BJ (cell line): ENCODE measurements at regions not wholly inside any gene's neighbourhood (a gene's known extent, or its start where the extent isn't known, plus 50 kb on each side); places are given as distances from the start of the nearest gene placed in this dataset.

Source experiments
- CTCF ChIA-PET: fragments of 350-600 bp; formaldehyde crosslinking; extraction: SDS; loops from one replicate; lab custom pipeline; 2021; ENCODE audit warnings: antibody characterized with exemption, inconsistent platforms; lab: Yijun Ruan, JAX
- POLR2A ChIA-PET: fragments of 300-600 bp; sonication (Branson Sonifier 250); formaldehyde crosslinking; extraction: SDS; loops from one replicate; lab custom pipeline; 2021; ENCODE audit warnings: antibody characterized with exemption; lab: Charles Lee
- DNase-seq: peaks from one replicate; pipeline ENCODE4 v3.0.0-alpha.2; 2011; ENCODE audit warnings: low read depth
- H3K27me3 ChIP-seq: 2 replicates; pipeline ENCODE4 v1.6.0; 2011; ENCODE audit warnings: low read length; ENCODE audit not compliant: control insufficient read depth, insufficient read depth
- H3K36me3 ChIP-seq: 2 replicates; pipeline ENCODE4 v1.5.1; 2011; ENCODE audit warnings: low read length; ENCODE audit not compliant: control insufficient read depth, insufficient read depth
- H3K4me3 ChIP-seq: 2 replicates; pipeline ENCODE4 v1.5.1; 2011; ENCODE audit warnings: low read depth, mild to moderate bottlenecking, control low read depth, low read length
- TF ChIP-seq, protein P1 (sequence below): IDR thresholded peaks from 2 replicates; pipeline ENCODE4 v1.5.1; 2011; ENCODE audit warnings: low read depth, mild to moderate bottlenecking, control low read depth, inconsistent platforms, low read length, moderate library complexity; ENCODE audit not compliant: insufficient read depth

DNA sequence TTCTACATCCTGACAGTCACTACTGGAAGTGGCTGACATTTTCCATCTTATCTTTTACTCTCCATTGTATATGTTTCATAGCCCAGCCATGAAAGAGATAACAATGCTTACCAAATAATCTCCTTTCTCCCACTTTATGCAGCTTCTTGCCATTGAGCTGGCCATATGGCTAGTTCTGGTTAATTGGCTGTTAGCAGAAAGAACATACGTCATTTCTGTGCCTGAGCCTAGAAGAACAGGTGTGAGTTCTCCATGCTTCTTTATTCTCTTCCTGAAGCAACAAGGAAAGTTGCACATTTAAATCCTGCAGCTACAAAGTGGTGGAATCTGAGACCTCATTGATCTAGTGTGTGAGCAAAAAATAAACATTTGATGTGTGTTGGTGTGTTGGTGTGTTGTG lies 82.0 kb upstream of the FSHR start:
- TF ChIP-seq, protein P1, sequence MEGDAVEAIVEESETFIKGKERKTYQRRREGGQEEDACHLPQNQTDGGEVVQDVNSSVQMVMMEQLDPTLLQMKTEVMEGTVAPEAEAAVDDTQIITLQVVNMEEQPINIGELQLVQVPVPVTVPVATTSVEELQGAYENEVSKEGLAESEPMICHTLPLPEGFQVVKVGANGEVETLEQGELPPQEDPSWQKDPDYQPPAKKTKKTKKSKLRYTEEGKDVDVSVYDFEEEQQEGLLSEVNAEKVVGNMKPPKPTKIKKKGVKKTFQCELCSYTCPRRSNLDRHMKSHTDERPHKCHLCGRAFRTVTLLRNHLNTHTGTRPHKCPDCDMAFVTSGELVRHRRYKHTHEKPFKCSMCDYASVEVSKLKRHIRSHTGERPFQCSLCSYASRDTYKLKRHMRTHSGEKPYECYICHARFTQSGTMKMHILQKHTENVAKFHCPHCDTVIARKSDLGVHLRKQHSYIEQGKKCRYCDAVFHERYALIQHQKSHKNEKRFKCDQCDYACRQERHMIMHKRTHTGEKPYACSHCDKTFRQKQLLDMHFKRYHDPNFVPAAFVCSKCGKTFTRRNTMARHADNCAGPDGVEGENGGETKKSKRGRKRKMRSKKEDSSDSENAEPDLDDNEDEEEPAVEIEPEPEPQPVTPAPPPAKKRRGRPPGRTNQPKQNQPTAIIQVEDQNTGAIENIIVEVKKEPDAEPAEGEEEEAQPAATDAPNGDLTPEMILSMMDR, result no peak
- DNase-seq, result no peak
- Histone ChIP-seq H3K27me3 (no peaks in the 10 kb centered on the region), H3K36me3 (no peaks in the 10 kb centered on the region), H3K4me3 (no peak overlapping the region)
- ChIA-PET POLR2A (no interaction called here), CTCF (no interaction called here)

DNA sequence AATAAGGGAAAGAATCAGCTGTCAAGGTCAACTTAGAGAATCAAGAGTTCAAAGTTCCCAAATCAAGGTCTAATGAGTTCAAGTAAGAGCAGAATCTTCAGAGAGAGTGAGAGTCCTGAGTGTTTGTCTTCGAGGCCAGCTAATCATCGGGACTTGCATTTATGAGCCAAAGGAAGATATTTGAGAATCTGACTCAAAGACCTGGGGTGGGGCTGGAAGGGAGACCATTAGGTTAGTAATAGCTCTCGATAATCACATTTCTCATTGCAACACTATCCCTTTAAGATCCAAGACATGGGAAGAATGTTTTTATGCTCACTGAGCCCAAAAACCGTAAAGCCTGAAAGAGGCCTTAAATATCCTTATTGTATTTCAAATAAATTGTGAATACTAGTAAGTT lies 72.0 kb upstream of the FSHR start:
- Histone ChIP-seq H3K36me3 (no peaks in the 10 kb centered on the region), H3K27me3 (no peaks in the 10 kb centered on the region), H3K4me3 (no peak overlapping the region)
- ChIA-PET CTCF (interaction anchor here (0.7 kb wide), 1 partner anchor 46 kb away, joined by 3 read pairs; no protein-coding TSS in a partner anchor), POLR2A (no interaction called here)
- TF ChIP-seq, protein P1, result no peak
- no peak for DNase-seq

DNA sequence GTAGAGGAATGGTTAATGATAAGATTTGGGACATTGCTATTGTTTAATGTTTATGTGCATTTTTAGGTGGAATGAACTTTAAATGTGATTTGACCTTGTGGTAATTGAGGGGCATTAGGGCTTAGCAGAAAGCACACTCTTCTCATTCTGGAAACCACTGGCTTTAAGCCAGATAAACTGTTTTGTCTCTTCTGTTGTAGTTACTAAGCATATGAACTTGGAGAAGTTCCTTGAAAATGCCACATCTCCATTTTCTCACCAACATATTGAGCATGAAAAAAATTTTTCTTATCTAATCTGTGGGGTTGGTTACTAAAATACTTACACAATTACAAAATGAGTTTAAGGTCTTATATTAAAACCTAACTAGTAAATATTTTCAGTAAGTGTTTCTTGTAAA lies 70.8 kb upstream of the FSHR start:
- H3K36me3 ChIP-seq, result no peaks in the 10 kb centered on the region
- ChIA-PET CTCF (no interaction called here), POLR2A (no interaction called here)
- DNase-seq, result no peak
- no peak overlapping the region for H3K4me3 ChIP-seq
- TF ChIP-seq, protein P1, result no peak
- no peaks in the 10 kb centered on the region for H3K27me3 ChIP-seq

DNA sequence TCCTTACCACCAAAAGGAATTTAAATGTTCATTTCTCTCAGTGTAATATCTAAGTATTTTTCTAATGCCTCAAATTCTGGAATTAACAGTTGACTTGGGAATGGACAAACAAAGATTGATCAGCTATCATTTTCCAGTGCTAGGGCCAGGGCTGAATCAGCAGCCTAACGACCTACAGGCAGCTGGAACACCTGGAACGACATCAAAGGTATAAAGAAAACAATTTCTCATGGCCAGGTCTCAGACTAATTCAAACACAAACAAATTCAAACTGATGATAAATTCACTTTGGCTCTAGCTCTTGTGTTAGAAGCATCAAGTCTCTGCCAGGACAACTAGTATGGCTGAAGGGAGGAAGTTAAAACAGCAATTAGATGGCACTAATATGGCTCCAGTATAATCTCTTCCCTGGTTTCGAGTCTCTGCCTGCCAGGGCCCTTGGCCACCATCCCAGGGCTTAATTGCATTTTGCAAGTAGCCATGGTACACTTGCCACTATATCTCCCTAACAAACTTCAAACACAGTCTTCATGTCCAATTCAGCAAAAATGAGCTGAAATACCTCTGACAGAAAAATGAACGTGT lies 70.2 kb upstream of the FSHR start:
- ChIA-PET CTCF (no interaction called here), POLR2A (no interaction called here)
- DNase-seq, result no peak
- Histone ChIP-seq H3K27me3 (no peaks in the 10 kb centered on the region), H3K36me3 (no peaks in the 10 kb centered on the region), H3K4me3 (no peak overlapping the region)
- TF ChIP-seq, protein P1, result no peak

DNA sequence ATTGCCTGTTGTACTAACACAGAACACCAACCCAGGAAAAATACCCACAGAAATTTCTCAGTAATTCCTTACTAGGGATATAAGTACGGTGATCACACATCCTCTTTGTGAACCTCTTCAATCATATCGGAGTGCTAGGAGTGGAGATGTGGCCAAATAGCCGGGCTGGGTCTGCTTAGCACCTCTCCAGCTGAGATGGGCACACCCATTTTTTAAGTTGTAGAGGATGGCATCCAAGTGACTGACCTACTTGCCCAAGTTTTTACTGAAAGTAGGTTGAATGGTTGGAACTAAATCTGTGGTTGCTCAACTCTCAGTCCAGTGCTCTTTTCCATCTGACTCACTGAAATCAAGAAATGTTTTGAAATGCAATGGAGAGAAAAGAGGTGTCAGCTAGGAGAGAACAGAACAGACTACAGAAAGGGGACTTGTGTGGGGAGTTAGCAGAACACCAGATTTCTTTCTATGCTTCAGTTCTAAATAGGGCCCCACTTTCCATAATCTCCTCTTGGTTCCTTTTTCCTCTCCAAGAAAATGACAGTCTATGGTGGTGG lies 68.7 kb upstream of the FSHR start:
- no peaks in the 10 kb centered on the region for H3K36me3 ChIP-seq
- ChIA-PET POLR2A (no interaction called here), CTCF (no interaction called here)
- TF ChIP-seq, protein P1, result no peak
- no peak for DNase-seq
- H3K27me3 ChIP-seq, result no peaks in the 10 kb centered on the region
- no peak overlapping the region for H3K4me3 ChIP-seq
